ENCODE measurements at regions not wholly inside any gene's neighbourhood (a gene's known extent, or its start where the extent isn't known, plus 50 kb on each side); places are given as distances from the start of the nearest gene placed in this dataset.

- peaks cover 65% of the 10 kb centered on the region for H3K27me3 ChIP-seq
- WGBS, 2 donors (ENCODE audit: low coverage in 1 of 2): 80% methylated on average over 2 of the region's 2 CpGs; no CpG with 5 or more reads in 1 of the 2 donors
- no peak for TF ChIP-seq POLR2A (IDR thresholded peaks at IDR 0.05)
- TF ChIP-seq CTCF (IDR thresholded peaks at IDR 0.05): no peak
- no peak for TF ChIP-seq EP300 (IDR thresholded peaks at IDR 0.05)
- no peaks in the 10 kb centered on the region for H3K4me1 ChIP-seq
- H3K27ac ChIP-seq: no peak overlapping the region
- no peaks in the 10 kb centered on the region for H3K36me3 ChIP-seq
- no peak for ATAC-seq
- no peaks in the 10 kb centered on the region for H3K9me3 ChIP-seq
- H3K4me3 ChIP-seq: no peak overlapping the region
Measured at GRCh38 chr7:155981703-155982102, 169.4 kb upstream of the SHH start.

DNA sequence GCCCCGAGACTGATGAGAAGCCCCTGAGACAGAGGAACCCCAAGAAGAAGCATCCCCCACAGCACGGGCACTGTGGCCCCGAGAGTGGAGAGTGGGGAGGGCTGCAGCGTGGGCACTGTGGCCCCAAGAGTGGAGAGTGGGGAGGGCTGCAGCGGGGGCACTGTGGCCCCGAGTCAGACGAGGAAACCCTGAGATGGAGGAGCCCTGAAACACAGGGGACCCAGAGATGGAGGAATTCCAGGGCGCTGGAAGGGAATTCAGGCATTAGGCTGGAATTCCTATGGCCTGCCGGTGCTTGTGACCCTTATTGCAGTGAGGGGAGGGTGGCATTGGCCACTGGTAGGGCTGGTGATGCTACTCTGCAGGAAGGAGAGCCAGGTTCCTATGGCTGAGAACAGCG lies 168.6 kb upstream of the SHH start:
- Histone ChIP-seq H3K27ac (no peak overlapping the region), H3K4me1 (no peaks in the 10 kb centered on the region), H3K9me3 (no peaks in the 10 kb centered on the region), H3K36me3 (no peaks in the 10 kb centered on the region), H3K4me3 (no peak overlapping the region), H3K27me3 (peaks cover 65% of the 10 kb centered on the region)
- TF ChIP-seq POLR2AphosphoS5 (IDR thresholded peaks at IDR 0.05) (no peak), POLR2A (IDR thresholded peaks at IDR 0.05) (no peak), EP300 (IDR thresholded peaks at IDR 0.05) (no peak), CTCF (IDR thresholded peaks at IDR 0.05) (no peak)
- WGBS, 2 donors (ENCODE audit: low coverage in 1 of 2): 63 to 80% methylated on average over 1 to 7 of the region's 10 CpGs
- ATAC-seq: no peak

DNA sequence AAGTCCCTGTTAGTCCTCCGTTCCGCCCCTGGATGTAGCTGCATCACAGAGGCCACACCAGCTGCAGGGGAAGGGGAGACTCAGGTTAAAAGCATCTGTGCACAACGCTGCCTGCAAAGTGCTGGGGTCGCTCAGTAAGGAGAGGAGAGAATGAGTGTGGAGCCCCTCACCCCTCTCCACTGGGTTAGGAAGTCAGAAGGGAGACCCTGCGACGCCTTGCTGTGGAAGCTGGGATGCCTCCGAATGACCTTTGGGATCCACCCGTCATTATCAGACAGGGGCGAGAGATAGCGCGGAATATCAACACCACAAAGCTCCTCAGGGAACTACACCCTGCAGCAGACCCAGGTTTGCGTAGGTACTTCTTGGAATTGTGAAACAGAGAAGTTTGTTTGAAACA lies 167.7 kb upstream of the SHH start:
- TF ChIP-seq POLR2A (IDR thresholded peaks at IDR 0.05) (no peak), CTCF (IDR thresholded peaks at IDR 0.05) (no peak), EP300 (IDR thresholded peaks at IDR 0.05) (no peak), POLR2AphosphoS5 (IDR thresholded peaks at IDR 0.05) (no peak)
- no peak for ATAC-seq
- H3K27me3 ChIP-seq: peaks cover 63% of the 10 kb centered on the region

GRCh38 chr7:155979566-155979965 lies 167.3 kb upstream of the SHH start:
- TF ChIP-seq EP300 (IDR thresholded peaks at IDR 0.05) (no peak), CTCF (IDR thresholded peaks at IDR 0.05) (no peak), POLR2A (IDR thresholded peaks at IDR 0.05) (no peak), POLR2AphosphoS5 (IDR thresholded peaks at IDR 0.05) (no peak)
- WGBS, 2 donors (ENCODE audit: low coverage in 1 of 2): 44 to 100% methylated on average over 1 to 2 of the region's 4 CpGs
- Histone ChIP-seq H3K27ac (no peak overlapping the region), H3K4me3 (no peak overlapping the region), H3K4me1 (no peaks in the 10 kb centered on the region), H3K36me3 (no peaks in the 10 kb centered on the region), H3K9me3 (no peaks in the 10 kb centered on the region), H3K27me3 (peaks cover 63% of the 10 kb centered on the region)
- no peak for ATAC-seq

More for the DNA sequence above, 167.7 kb upstream of the SHH start:
- Histone ChIP-seq H3K4me1 (no peaks in the 10 kb centered on the region), H3K36me3 (no peaks in the 10 kb centered on the region), H3K9me3 (no peaks in the 10 kb centered on the region), H3K27ac (no peak overlapping the region), H3K4me3 (no peak overlapping the region)
- WGBS, 2 donors (ENCODE audit: low coverage in 1 of 2): 58 to 80% methylated on average over 4 to 8 of the region's 12 CpGs

GRCh38 chr7:155975490-155975889 lies 163.2 kb upstream of the SHH start:
- no peak for ATAC-seq
- Histone ChIP-seq H3K27me3 (peaks cover 41% of the 10 kb centered on the region), H3K4me3 (no peak overlapping the region), H3K4me1 (no peaks in the 10 kb centered on the region), H3K27ac (no peak overlapping the region), H3K9me3 (no peaks in the 10 kb centered on the region), H3K36me3 (no peaks in the 10 kb centered on the region)
- TF ChIP-seq POLR2A (IDR thresholded peaks at IDR 0.05): no peak
- no peak for TF ChIP-seq CTCF (IDR thresholded peaks at IDR 0.05)
- TF ChIP-seq EP300 (IDR thresholded peaks at IDR 0.05): no peak
- no peak for TF ChIP-seq POLR2AphosphoS5 (IDR thresholded peaks at IDR 0.05)
- 68 to 70% methylated on average over 5 to 6 of the region's 7 CpGs for WGBS, 2 donors (ENCODE audit: low coverage in 1 of 2)
